ENCODE measurements at regions not wholly inside any gene's neighbourhood (a gene's known extent, or its start where the extent isn't known, plus 50 kb on each side); places are given as distances from the start of the nearest gene placed in this dataset.

- TF ChIP-seq GATA2 (IDR thresholded peaks at IDR 0.05; ENCODE audit: low read depth, low read length) (no peak), GATA3 (IDR thresholded peaks at IDR 0.05; ENCODE audit: low read depth, low read length) (no peak)
Measured at GRCh38 chr12:24095245-24095644, 145.8 kb upstream of the SOX5 start.

All from SH-SY5Y (cell line).